Activated B cell treated with CpG ODN at 0.5 μM for 24 hours (primary cell): ENCODE measurements at regions not wholly inside any gene's neighbourhood (a gene's known extent, or its start where the extent isn't known, plus 50 kb on each side); places are given as distances from the start of the nearest gene placed in this dataset.

Source experiments
- ATAC-seq: fragments of 200-7000 bp; cut with Tn5 transposase; one replicate; pipeline ENCODE4 v1.10.0; 2021; ENCODE audit warnings: low read depth, mild to moderate bottlenecking, moderate library complexity
- CTCF ChIA-PET: fragments of 350-600 bp; sonication (Branson Sonifier 250); formaldehyde crosslinking; loops from one replicate; lab custom pipeline; 2021; ENCODE audit warnings: antibody characterized with exemption; lab: Charles Lee
- POLR2A ChIA-PET: fragments of 350-600 bp; sonication (Branson Sonifier 250); formaldehyde crosslinking; loops from one replicate; lab custom pipeline; 2021; ENCODE audit warnings: antibody characterized with exemption; lab: Charles Lee
- DNase-seq: peaks from one replicate; pipeline ENCODE4 v3.0.0; 2022
- H3K27ac Mint-ChIP-seq: one replicate; pipeline ENCODE4 v1.8.0; 2020; ENCODE audit warnings: mixed read lengths
- H3K27me3 Mint-ChIP-seq: one replicate; pipeline ENCODE4 v1.8.0; 2021; ENCODE audit warnings: mixed read lengths
- H3K36me3 Mint-ChIP-seq: one replicate; pipeline ENCODE4 v1.8.0; 2021; ENCODE audit warnings: low read depth, mixed read lengths
- H3K4me1 Mint-ChIP-seq: one replicate; pipeline ENCODE4 v1.8.0; 2021; ENCODE audit warnings: mixed read lengths
- H3K4me3 Mint-ChIP-seq: one replicate; pipeline ENCODE4 v1.8.0; 2020; ENCODE audit warnings: mild to moderate bottlenecking, mixed read lengths
- H3K9me3 Mint-ChIP-seq: one replicate; pipeline ENCODE4 v1.8.0; 2020; ENCODE audit warnings: mixed read lengths
- CTCF ChIP-seq: fragments of 200-600 bp; IDR thresholded peaks from one replicate; pipeline ENCODE4 v1.8.0; 2022; ENCODE audit warnings: antibody characterized with exemption, mild to moderate bottlenecking
- intact Hi-C: fragments of 100-400 bp; cut with micrococcal nuclease; formaldehyde crosslinking; loops from one replicate; pipeline ENCODE4 v1.15.1; 2024

- ChIA-PET CTCF (no interaction called here), POLR2A (no interaction called here)
- intact Hi-C loops: no loop called here
- Mint-ChIP-seq H3K4me3 (no peak overlapping the region), H3K27me3 (no peaks in the 10 kb centered on the region), H3K36me3 (no peaks in the 10 kb centered on the region), H3K27ac (no peak overlapping the region), H3K9me3 (peaks cover 2% of the 10 kb centered on the region), H3K4me1 (no peaks in the 10 kb centered on the region)
- ATAC-seq (no peak), DNase-seq (no peak)
- TF ChIP-seq CTCF: no peak
Measured at GRCh38 chr15:53307952-53308624, 451.4 kb downstream of the WDR72 start.

GRCh38 chr15:53305554-53305953, 453.9 kb downstream of the WDR72 start:
- ATAC-seq: no peak
- no peak for DNase-seq
- no peak for TF ChIP-seq CTCF
- Mint-ChIP-seq H3K9me3 (peaks cover 2% of the 10 kb centered on the region), H3K4me1 (no peaks in the 10 kb centered on the region), H3K27me3 (no peaks in the 10 kb centered on the region), H3K36me3 (no peaks in the 10 kb centered on the region), H3K27ac (no peak overlapping the region), H3K4me3 (no peak overlapping the region)
- CTCF ChIA-PET: no interaction called here
- intact Hi-C loops: no loop called here
- POLR2A ChIA-PET: no interaction called here

- Mint-ChIP-seq H3K27ac (no peak overlapping the region), H3K4me1 (no peaks in the 10 kb centered on the region), H3K4me3 (no peak overlapping the region), H3K27me3 (no peaks in the 10 kb centered on the region), H3K9me3 (peaks cover 2% of the 10 kb centered on the region), H3K36me3 (no peaks in the 10 kb centered on the region)
- ATAC-seq (no peak), DNase-seq (no peak)
- ChIA-PET POLR2A (no interaction called here), CTCF (no interaction called here)
- intact Hi-C loops: no loop called here
- no peak for TF ChIP-seq CTCF
Measured at GRCh38 chr15:53305101-53305500, 454.4 kb downstream of the WDR72 start.

GRCh38 chr15:53297828-53298227, 461.6 kb downstream of the WDR72 start:
- Mint-ChIP-seq H3K27ac (no peak overlapping the region), H3K27me3 (no peaks in the 10 kb centered on the region), H3K9me3 (no peaks in the 10 kb centered on the region), H3K4me3 (no peak overlapping the region), H3K4me1 (no peaks in the 10 kb centered on the region), H3K36me3 (no peaks in the 10 kb centered on the region)
- POLR2A ChIA-PET: no interaction called here
- TF ChIP-seq CTCF: no peak
- DNase-seq (no peak), ATAC-seq (no peak)
- CTCF ChIA-PET: no interaction called here
- intact Hi-C loops: no loop called here

GRCh38 chr15:53296603-53297002, 462.9 kb downstream of the WDR72 start:
- no peak overlapping the region for H3K27ac Mint-ChIP-seq
- H3K4me3 Mint-ChIP-seq: no peak overlapping the region
- intact Hi-C loops: no loop called here
- CTCF ChIA-PET: no interaction called here
- H3K9me3 Mint-ChIP-seq: no peaks in the 10 kb centered on the region
- POLR2A ChIA-PET: no interaction called here
- no peaks in the 10 kb centered on the region for H3K36me3 Mint-ChIP-seq
- no peaks in the 10 kb centered on the region for H3K4me1 Mint-ChIP-seq
- TF ChIP-seq CTCF: no peak
- ATAC-seq (no peak), DNase-seq (no peak)
- no peaks in the 10 kb centered on the region for H3K27me3 Mint-ChIP-seq
